Heart right ventricle (tissue), 16 donors: ENCODE measurements at regions not wholly inside any gene's neighbourhood (a gene's known extent, or its start where the extent isn't known, plus 50 kb on each side); places are given as distances from the start of the nearest gene placed in this dataset.

Experiments
- ATAC-seq, 8 donors: fragments of 200-7000 bp; cut with Tn5 transposase; one replicate each; pipeline ENCODE4 v1.9.1; 2020; ENCODE audit warnings: mild to moderate bottlenecking in 8 of 8, moderate library complexity in 8 of 8, moderate number of reproducible peaks in 1 of 8
- DNase-seq, 2 donors: peaks; one replicate each; pipeline ENCODE4 v3.0.0-alpha.2; 2020
- H3K27ac ChIP-seq, 10 donors: fragments of 200-600 bp; sonication (generic) in 2 of 10; one replicate each; pipeline versions ENCODE4 v1.5.0 to v1.8.0; 2020 to 2022; ENCODE audit warnings: mild to moderate bottlenecking in 3 of 10
- H3K27me3 ChIP-seq, 7 donors: fragments of 200-600 bp; one replicate each; pipeline ENCODE4 v1.8.0; 2021 to 2022; ENCODE audit warnings: mild to moderate bottlenecking in 2 of 7
- H3K36me3 ChIP-seq, 9 donors: fragments of 200-600 bp; sonication (generic) in 1 of 9; one replicate each; pipeline versions ENCODE4 v1.5.0 to v1.8.0; 2020 to 2022; ENCODE audit warnings: mild to moderate bottlenecking in 2 of 9
- H3K4me1 ChIP-seq, 9 donors: fragments of 200-600 bp; sonication (generic) in 1 of 9; one replicate each; pipeline versions ENCODE4 v1.5.0 to v1.8.0; 2020 to 2022; ENCODE audit warnings: mild to moderate bottlenecking in 4 of 9
- H3K4me3 ChIP-seq, 10 donors: fragments of 200-600 bp; sonication (generic) in 2 of 10; one replicate each; pipeline versions ENCODE4 v1.5.0 to v1.8.0; 2020 to 2022; ENCODE audit warnings: mild to moderate bottlenecking in 7 of 10, moderate library complexity in 2 of 10
- H3K9me3 ChIP-seq, 11 donors: fragments of 200-600 bp in 10 of 11; sonication (generic) in 2 of 11; one replicate each; pipeline versions ENCODE4 v1.5.0 to v1.8.0; 2013 to 2022; ENCODE audit warnings: mild to moderate bottlenecking in 2 of 11, control low read depth in 1 of 11, moderate library complexity in 1 of 11
- WGBS, 2 donors: extraction: QIAGEN DNeasy Blood & Tissue Kit; methylation state at CpG; one replicate each; pipeline ENCODE4 v1.1.7; 2013; ENCODE audit warnings: inconsistent platforms in 1 of 2; 5-methylcytosine and 5-hydroxymethylcytosine counted together
- intact Hi-C, 10 donors: fragments of 100-400 bp; cut with DNase I; formaldehyde crosslinking; loops; one replicate each; pipeline versions ENCODE4 v1.11.1 to v1.14.2; 2022
- TF ChIP-seq, protein P1 (sequence below), 9 donors: fragments of 200-600 bp; sonication (generic) in 2 of 9; IDR thresholded peaks; one replicate each; pipeline versions ENCODE4 v1.5.0 to v1.8.0; 2021 to 2022; ENCODE audit warnings: antibody characterized with exemption in 9 of 9, mild to moderate bottlenecking in 5 of 9, moderate library complexity in 1 of 9
- donor health status: Arrhythmogenic right ventricular cardiomyopathy.
- donor health status: ischemic (EF 13 %, LVEDD 7.1; RV severe dilation, severe dysfunction).
- donor health status: healthy with polysubstance abuse.
- donor health status: DM: no; HTN: yes; CAD: no.
- donor health status: DM: no; HTN: no; CAD: no.
- donor health status: ischemic (EF 25% LVEDD 6.9; RV normal size, moderate dysfunction).
- donor health status: ischemic (EF 25% LVEDD 5.7; RV mildly dilated, moderate dysfunction).
- donor health status: healthy.
- donor health status: DM: yes; HTN: yes; CAD: no.
- donor health status: Ischemic cardiomyopathy.
- donor health status: ischemic (EF 35%, LVEDD 5.7; RV mildly dilated, moderate dysfunction).
- donor health status: nonischemic (EF 11% LVEDD 7.7; RV severe dilation, severe dysfunction).
- donor health status: DM: yes; HTN: yes; CAD: no.
- donor health status: PGD.
- donor health status: ischemic (EF 29% LVEDD 5.4; RV normal size, mild dysfunction).
- donor health status: nonischemic (EF 23%, LVEDD 6.1; RV moderate dilation, normal function).

DNA sequence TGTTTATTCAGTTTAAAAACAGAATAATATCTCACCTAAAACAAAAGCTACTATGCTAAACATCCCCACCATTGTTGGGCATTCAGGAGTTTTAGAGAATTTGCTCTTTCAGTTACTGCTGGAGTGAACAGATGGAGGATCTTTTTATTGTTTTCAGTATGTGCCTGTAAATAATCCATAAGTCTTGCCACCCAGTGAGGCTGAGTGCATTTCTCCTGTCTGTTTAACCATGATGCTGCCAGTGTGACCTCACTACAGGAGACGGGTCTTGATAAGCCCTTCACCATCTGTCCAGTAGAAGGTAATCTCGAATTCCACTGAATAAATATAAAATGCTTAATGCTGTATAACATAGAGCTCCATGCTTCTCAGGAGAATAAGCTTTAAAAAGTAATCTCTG, 430.9 kb downstream of the POM121L12 start:
- Histone ChIP-seq H3K27ac (no peak overlapping the region), H3K4me1 (no peaks in the 10 kb centered on the region), H3K4me3 (no peak overlapping the region), H3K9me3 (peaks cover 0 to 11% (median 0%) of the 10 kb centered on the region in 11 donors), H3K36me3 (no peaks in the 10 kb centered on the region), H3K27me3 (no peaks in the 10 kb centered on the region)
- WGBS, 2 donors: 41 to 57% methylated on average over 2 of the region's 2 CpGs
- DNase-seq: no peak
- intact Hi-C loops: no loop called here
- no peak for ATAC-seq
- TF ChIP-seq, protein P1, sequence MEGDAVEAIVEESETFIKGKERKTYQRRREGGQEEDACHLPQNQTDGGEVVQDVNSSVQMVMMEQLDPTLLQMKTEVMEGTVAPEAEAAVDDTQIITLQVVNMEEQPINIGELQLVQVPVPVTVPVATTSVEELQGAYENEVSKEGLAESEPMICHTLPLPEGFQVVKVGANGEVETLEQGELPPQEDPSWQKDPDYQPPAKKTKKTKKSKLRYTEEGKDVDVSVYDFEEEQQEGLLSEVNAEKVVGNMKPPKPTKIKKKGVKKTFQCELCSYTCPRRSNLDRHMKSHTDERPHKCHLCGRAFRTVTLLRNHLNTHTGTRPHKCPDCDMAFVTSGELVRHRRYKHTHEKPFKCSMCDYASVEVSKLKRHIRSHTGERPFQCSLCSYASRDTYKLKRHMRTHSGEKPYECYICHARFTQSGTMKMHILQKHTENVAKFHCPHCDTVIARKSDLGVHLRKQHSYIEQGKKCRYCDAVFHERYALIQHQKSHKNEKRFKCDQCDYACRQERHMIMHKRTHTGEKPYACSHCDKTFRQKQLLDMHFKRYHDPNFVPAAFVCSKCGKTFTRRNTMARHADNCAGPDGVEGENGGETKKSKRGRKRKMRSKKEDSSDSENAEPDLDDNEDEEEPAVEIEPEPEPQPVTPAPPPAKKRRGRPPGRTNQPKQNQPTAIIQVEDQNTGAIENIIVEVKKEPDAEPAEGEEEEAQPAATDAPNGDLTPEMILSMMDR (IDR thresholded peaks at IDR 0.05): no peak

DNA sequence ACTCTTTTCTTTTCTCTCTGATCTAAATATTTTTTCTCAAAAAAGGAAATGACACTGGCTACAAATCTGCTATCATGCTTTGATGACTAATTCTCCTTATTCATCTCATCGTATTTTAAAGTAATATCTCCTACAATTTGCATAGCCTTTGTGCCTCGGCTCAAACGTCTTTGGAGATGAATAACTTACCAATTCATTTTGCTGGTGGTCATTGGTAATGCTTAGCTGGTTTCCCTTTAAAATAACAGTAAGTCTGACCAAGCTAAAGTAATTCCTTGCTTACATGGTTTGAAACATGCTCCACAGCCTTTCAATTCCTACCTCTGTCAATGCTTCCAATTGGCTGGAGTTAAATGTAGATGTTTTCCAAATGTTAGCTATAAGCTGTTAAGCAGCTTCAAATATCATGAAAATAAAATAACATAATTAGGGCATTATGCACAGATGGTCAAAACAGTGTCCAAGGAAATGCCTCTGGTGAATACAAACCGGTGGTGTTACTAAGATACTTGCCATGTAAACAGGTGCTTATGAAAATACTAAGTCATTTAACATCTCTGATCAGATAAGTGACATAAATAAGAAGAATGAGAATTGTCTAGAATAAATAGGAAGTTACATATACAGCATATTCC, 435.0 kb downstream of the POM121L12 start:
- DNase-seq (no peak), ATAC-seq (no peak)
- intact Hi-C loops: loop anchor here in 1 of 10 donors (10.0 kb wide), 1 partner anchor 64 kb away; no protein-coding TSS in a partner anchor
- TF ChIP-seq, protein P1 (IDR thresholded peaks at IDR 0.05): no peak
- Histone ChIP-seq H3K27me3 (no peaks in the 10 kb centered on the region), H3K27ac (no peak overlapping the region), H3K4me1 (no peaks in the 10 kb centered on the region), H3K36me3 (no peaks in the 10 kb centered on the region), H3K9me3 (no peaks in the 10 kb centered on the region), H3K4me3 (no peak overlapping the region)
- 63 to 74% methylated on average over 4 of the region's 4 CpGs for WGBS, 2 donors

DNA sequence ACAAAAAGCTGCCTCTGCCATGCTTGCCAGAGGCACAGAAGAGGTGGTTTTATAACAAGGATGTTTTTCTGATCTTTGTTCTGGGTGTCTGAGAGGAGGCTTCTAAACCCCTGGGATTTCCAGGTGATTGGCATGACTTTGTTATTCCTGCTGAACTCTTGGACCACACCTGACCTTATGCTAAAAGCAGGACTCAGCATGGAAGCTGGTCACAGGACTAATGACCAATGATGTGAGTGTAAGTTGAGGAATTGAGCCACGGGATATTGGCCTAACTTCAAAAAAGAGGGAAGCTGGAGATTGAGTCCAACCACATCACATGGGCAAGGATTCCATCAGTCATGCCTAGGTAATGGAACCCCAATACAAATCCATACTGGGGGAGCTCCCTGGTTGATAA, 437.9 kb downstream of the POM121L12 start:
- ATAC-seq: no peak
- H3K27me3 ChIP-seq: no peaks in the 10 kb centered on the region
- no peaks in the 10 kb centered on the region for H3K4me1 ChIP-seq
- H3K4me3 ChIP-seq: no peak overlapping the region
- intact Hi-C loops: loop anchor here in 1 of 10 donors (10.0 kb wide), 1 partner anchor 61 kb away; no protein-coding TSS in a partner anchor
- H3K9me3 ChIP-seq: no peaks in the 10 kb centered on the region
- H3K27ac ChIP-seq: no peak overlapping the region
- 61 to 63% methylated on average over 1 of the region's 1 CpG for WGBS, 2 donors
- no peak for DNase-seq
- TF ChIP-seq, protein P1 (IDR thresholded peaks at IDR 0.05): no peak
- H3K36me3 ChIP-seq: no peaks in the 10 kb centered on the region

DNA sequence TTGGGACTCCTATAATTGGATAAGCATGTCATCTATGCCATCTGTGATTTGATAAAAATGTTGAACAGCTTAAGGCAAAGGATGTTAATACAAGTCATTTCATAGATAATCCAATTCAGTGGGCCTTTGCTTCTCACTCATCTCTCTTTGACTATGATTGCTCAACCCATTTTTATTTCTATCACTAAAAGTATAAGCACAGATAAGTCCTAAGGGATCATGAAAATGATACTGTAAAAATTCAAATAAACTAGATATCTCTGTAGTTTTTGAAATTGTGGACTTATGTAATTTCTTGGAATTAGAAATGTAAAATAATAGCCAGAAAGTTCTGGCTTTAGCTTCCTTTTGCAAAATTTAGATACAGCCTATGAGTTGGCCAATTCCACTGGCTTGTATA, 440.3 kb downstream of the POM121L12 start:
- Histone ChIP-seq H3K27ac (no peak overlapping the region), H3K27me3 (no peaks in the 10 kb centered on the region), H3K36me3 (no peaks in the 10 kb centered on the region), H3K9me3 (peaks cover 0 to 9% (median 0%) of the 10 kb centered on the region in 11 donors), H3K4me1 (no peaks in the 10 kb centered on the region), H3K4me3 (no peak overlapping the region)
- intact Hi-C loops: loop anchor here in 1 of 10 donors (10.0 kb wide), 1 partner anchor 59 kb away; no protein-coding TSS in a partner anchor
- TF ChIP-seq, protein P1 (IDR thresholded peaks at IDR 0.05): no peak
- DNase-seq (no peak), ATAC-seq (no peak)
